Urothelium cell line (cell line): ENCODE measurements at regions not wholly inside any gene's neighbourhood (a gene's known extent, or its start where the extent isn't known, plus 50 kb on each side); places are given as distances from the start of the nearest gene placed in this dataset.
"Not testable (repeated sequence)": the region's sequence is repeated elsewhere in the genome, so short reads cannot be mapped to it uniquely, and the experiment has no call there.

Source experiments
- DNase-seq: peaks from one replicate; pipeline ENCODE4 v3.0.0; 2011; ENCODE audit warnings: low spot score, mixed read lengths
- FAIRE-seq: peaks from 2 replicates; lab custom pipeline; 2011; peaks lifted over from hg19 to GRCh38; lab: Jason Lieb, UNC

GRCh38 chr5:87762631-87763030 is 349.9 kb upstream of the CCNH start:
- no peak for DNase-seq
- FAIRE-seq, result no peak

GRCh38 chr5:87756951-87757350 is 344.2 kb upstream of the CCNH start:
- DNase-seq (no peak), FAIRE-seq (no peak)

- DNase-seq, result no peak
- no peak for FAIRE-seq
Measured at GRCh38 chr5:87755360-87755759, 342.6 kb upstream of the CCNH start.

- DNase-seq (no peak), FAIRE-seq (no peak)
Measured at GRCh38 chr5:87754009-87754757, 341.5 kb upstream of the CCNH start.

- no peak for FAIRE-seq
Measured at GRCh38 chr5:87752362-87752761, 339.6 kb upstream of the CCNH start.

GRCh38 chr5:87751824-87752223 is 339.1 kb upstream of the CCNH start:
- DNase-seq, result no peak
- no peak for FAIRE-seq

More at GRCh38 chr5:87752362-87752761, 339.6 kb upstream of the CCNH start:
- DNase-seq, result no peak

- no peak for FAIRE-seq
- peak; percentile 38 for DNase-seq
Measured at GRCh38 chr5:87746891-87747377, 334.2 kb upstream of the CCNH start.

- FAIRE-seq (no peak), DNase-seq (no peak)
Measured at GRCh38 chr5:87746341-87746740, 333.6 kb upstream of the CCNH start.

GRCh38 chr5:87741881-87742280 is 329.2 kb upstream of the CCNH start:
- no peak for DNase-seq
- FAIRE-seq, result no peak

- DNase-seq (no peak), FAIRE-seq (no peak)
Measured at GRCh38 chr5:87735923-87736322, 323.2 kb upstream of the CCNH start.

GRCh38 chr5:87733897-87734296 is 321.2 kb upstream of the CCNH start:
- FAIRE-seq (no peak), DNase-seq (no peak)

- no peak for DNase-seq
- FAIRE-seq, result no peak
Measured at GRCh38 chr5:87732875-87733768, 320.4 kb upstream of the CCNH start.

- DNase-seq, result no peak
- no peak for FAIRE-seq
Measured at GRCh38 chr5:87729781-87730180, 317.1 kb upstream of the CCNH start.

GRCh38 chr5:87722286-87722685 is 309.6 kb upstream of the CCNH start:
- FAIRE-seq, result peak; percentile 23
- DNase-seq, result peak; percentile 68

- DNase-seq, FAIRE-seq: not testable (repeated sequence)
Measured at GRCh38 chr5:87718224-87718925, 305.6 kb upstream of the CCNH start.

GRCh38 chr5:87717761-87718160 is 305.0 kb upstream of the CCNH start:
- FAIRE-seq, result no peak
- no peak for DNase-seq

GRCh38 chr5:87705876-87706275 is 293.1 kb upstream of the CCNH start:
- FAIRE-seq, result no peak
- no peak for DNase-seq

- FAIRE-seq, result no peak
- DNase-seq, result no peak
Measured at GRCh38 chr5:87686975-87687374, 274.2 kb upstream of the CCNH start.

GRCh38 chr5:87686018-87686417 is 273.3 kb upstream of the CCNH start:
- FAIRE-seq, result no peak
- DNase-seq, result no peak

GRCh38 chr5:87674235-87674634 is 261.5 kb upstream of the CCNH start:
- FAIRE-seq, result no peak
- DNase-seq, result no peak

- no peak for FAIRE-seq
- no peak for DNase-seq
Measured at GRCh38 chr5:87671146-87671545, 258.4 kb upstream of the CCNH start.
